ENCODE measurements at regions not wholly inside any gene's neighbourhood (a gene's known extent, or its start where the extent isn't known, plus 50 kb on each side); places are given as distances from the start of the nearest gene placed in this dataset.

- no peak for TF ChIP-seq CTCF (IDR thresholded peaks at IDR 0.05)
- TF ChIP-seq POLR2A (IDR thresholded peaks at IDR 0.05), result no peak
Measured at GRCh38 chr10:3348564-3348963, 176.0 kb upstream of the PITRM1 start.
